GM23248 (cell line): ENCODE measurements at regions not wholly inside any gene's neighbourhood (a gene's known extent, or its start where the extent isn't known, plus 50 kb on each side); places are given as distances from the start of the nearest gene placed in this dataset.

ENCODE experiments used
- EZH2 ChIP-seq: fragments of 200-600 bp; sonication (generic); IDR thresholded peaks from 2 replicates; pipeline ENCODE4 v1.6.1; 2018; ENCODE audit warnings: antibody characterized with exemption, mild to moderate bottlenecking; ENCODE audit not compliant: insufficient read depth, poor library complexity, severe bottlenecking
- EZH2phosphoT487 ChIP-seq: fragments of 200-600 bp; sonication (generic); IDR thresholded peaks from 2 replicates; pipeline ENCODE4 v1.6.1; 2018; ENCODE audit warnings: antibody characterized with exemption, moderate library complexity, mild to moderate bottlenecking, low read depth; ENCODE audit not compliant: insufficient read depth

DNA sequence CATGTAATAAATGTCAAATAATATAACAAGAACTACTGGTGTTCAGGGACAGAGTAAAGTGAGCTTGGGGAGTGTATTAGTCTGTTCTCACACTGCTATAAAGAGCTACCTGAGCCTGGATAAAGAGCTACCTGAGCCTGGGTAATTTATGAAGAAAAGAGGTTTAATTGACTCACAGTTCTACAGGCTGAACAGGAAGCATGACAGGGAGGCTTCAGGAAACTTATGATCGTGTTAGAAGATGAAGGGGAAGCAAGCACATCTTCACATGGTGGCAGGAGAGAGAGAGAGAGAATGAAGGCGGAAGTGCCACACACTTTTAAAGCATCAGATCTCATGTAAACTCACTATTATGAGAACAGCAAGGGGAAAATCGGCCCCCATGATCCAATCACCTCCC lies 205.9 kb downstream of the CTH start:
- TF ChIP-seq EZH2 (no peak), EZH2phosphoT487 (no peak)
